HG02970 (cell line): ENCODE measurements at regions not wholly inside any gene's neighbourhood (a gene's known extent, or its start where the extent isn't known, plus 50 kb on each side); places are given as distances from the start of the nearest gene placed in this dataset.
"Not testable (repeated sequence)": the region's sequence is repeated elsewhere in the genome, so short reads cannot be mapped to it uniquely, and the experiment has no call there.

Experiments used
- ATAC-seq: cut with Tn5 transposase; IDR thresholded peaks from one replicate; pipeline ENCODE4 v1.9.1; 2021; ENCODE audit warnings: mild to moderate bottlenecking, moderate library complexity, moderate number of reproducible peaks; ENCODE audit not compliant: unreplicated experiment, low FRiP score

DNA sequence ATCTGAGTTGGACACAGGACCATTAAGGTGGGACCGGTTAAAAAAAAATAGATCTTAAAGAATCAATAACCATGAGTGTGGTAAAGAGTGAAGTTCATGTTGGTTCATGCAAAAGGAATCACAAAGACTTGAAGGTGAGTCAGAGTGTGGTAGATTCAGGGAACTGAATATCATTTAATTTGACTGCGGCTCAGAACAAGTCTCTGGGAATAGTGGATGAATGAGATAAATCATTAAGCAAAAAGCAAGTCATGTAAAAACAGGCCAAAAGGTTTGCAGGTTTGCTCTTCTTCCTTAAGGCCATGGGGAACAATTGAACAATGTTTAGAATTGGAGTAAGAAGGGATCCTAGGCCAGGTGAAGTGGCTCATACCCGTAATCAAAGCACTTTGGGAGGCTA lies 385.8 kb downstream of the ETV1 start:
- no peak for ATAC-seq

DNA sequence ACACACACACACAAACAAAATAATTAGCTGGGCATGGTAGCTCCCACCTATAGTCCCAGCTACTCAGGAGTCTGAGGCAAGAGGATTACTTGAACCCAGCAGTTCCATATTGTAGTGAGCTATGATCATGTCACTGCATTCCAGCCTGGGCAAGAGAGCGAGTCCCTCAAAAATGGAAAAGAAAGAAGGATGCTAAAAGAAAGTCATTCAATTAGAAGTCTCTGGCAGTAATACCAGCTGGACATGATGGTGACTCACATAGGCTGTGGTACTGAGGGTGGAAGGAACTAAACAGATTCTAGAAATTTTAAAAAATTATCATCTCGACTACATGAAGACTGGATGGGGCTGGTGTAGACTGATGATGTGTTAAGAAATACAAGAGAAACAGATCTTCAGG lies 385.3 kb downstream of the ETV1 start:
- no peak for ATAC-seq

DNA sequence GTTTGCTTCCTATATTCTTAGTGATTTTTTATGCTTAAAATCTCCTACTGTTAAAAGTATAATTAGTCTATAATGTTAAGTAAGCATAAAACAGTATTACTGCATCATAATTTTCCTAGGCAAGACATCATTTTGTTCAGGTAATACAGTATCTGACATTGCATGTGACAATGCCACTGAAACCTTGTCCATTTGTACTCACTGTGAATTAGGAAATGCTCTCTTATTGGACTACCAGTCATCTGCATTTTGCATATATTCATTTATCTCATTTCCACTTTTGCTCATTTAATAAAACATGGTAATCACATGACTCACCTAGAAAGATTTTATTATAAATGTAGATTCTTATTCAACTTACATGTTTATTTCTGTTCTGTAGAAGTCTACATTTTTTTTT lies 379.1 kb downstream of the ETV1 start:
- ATAC-seq = no peak

DNA sequence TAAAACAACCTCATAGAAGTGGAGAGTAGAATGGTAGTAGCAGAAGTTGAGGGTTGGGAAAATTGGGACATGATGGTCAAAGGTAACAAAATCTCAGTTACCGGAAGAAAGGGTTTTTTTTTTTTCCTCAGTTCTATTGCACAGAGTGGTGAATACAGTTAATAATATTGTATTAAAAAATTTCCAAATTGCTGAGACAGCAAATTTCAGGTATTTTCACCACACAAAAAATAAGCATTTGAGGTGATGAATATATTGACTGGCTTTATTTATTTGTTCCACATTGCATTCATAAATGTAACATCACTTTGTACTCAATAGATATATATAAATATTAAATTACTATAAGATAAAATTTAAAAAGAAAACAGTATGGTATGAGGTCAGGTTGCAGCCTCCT lies 373.8 kb downstream of the ETV1 start:
- no peak for ATAC-seq

DNA sequence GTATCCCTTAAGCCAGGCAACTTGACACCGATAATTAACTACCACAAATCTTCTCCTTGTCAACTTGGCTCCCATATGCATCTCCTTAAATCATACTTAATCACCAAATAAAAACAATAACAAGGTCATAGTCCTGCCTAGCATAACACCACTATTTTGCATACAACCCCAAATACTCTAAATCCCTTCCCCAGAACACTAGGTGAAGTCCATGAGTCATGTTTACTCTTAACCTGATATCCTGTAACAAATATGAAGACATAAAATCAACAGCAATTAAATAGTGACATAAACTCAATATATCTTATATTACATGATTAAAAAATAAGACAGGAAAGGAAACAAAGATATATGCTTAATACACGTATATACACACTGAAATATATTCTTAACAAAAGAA lies 362.0 kb downstream of the ETV1 start:
- no peak for ATAC-seq

DNA sequence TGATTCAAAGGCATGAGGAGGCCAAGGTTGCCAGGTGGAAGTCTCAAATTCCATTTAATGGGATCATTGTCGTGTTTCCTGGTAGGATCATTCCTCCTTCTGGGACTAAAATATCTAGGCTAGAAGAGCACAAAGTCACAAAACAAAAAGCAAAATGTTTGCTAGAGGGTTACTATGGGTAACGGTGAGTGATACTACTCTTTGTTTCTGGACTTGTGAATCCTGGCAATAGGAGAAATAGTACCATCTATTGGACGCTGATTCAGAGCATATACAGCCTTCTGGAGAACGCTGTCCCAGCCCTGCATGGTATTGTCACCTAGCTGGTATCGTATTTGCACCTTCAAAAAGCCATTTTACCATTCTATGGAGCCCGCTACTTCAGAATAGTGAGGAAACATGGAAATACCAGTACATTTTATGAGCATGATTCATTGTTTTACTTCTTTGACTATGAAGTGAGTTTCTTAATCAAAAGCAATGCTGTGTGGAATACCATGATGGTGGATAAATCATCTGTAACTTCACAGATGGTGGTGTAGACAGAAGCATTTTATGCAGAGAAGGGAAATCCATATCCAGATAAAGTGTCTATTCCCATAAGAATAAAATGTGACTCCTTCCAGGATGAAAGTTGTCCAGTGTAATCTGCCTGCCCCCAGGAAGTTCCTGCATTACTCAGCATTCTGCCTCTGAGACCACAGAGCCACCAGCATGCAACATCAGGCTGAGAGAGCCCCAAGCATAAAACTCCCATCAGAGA lies 361.0 kb downstream of the ETV1 start:
- ATAC-seq = no peak

DNA sequence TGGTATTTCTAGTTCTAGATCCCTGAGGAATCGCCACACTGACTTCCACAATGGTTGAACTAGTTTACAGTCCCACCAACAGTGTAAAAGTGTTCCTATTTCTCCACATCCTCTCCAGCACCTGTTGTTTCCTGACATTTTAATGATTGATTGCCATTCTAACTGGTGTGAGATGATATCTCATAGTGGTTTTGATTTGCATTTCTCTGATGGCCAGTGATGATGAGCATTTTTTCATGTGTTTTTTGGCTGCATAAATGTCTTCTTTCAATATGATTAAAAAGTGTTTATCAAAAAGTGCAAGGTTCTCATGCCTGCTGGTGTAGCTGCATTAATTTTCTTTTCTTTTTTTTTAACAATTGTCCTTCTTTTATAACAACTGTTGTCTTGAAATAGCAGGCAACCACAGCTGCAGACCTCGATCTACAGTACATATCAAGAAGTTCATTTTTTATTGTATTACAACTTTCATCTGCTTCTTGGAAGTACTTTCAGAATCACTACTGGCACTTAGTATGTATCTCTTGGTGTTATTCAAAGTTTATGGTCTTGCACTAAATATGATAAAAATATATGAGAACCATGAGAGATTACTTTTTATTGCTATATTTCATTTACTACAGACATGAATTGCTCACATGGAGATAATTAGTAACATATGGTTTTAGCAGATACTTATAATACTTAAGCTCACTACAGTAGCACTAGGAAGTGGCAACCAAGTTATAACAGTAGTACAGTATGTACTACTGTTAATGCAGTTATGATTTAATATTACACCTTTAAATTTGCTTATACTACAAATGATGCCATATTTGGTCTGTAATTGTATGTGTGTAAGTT lies 358.0 kb downstream of the ETV1 start:
- not testable (repeated sequence) for ATAC-seq

DNA sequence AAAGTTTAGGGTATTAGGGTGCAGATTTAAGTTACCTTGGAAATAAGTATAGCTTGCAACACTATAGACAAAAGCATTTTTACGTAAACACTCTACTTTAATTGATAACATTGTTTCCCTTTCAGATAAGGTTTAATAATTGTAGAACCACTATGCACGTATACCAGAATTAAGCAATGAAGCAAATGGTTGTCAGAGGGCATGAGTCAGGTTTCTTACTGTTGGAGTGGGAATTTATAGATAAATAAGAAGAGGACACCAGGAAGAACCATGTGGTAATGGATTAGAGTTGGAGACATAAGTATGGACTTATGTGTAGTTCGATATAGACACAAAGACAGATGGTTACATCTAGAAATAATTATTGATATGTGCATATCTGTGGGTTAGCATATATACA lies 355.6 kb downstream of the ETV1 start:
- ATAC-seq = no peak

DNA sequence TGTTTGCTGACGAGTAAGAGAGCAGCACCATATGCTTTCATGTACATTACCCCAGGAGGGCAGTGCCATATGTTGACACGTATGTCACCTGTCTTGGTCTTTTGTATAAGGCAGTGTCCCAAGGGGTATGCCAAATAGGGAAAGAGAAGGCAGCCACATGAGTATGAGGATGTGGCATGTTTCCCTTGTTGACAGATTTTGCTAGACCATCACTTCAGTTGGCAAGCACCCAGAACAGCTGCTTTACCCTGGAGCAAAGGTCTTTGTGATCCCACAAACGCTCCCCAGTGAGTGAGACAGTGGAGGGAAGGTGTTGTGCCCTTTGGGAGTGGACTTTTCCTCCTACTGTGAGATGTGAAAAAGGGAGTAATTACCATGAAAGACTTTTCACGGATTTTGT lies 350.1 kb downstream of the ETV1 start:
- no peak for ATAC-seq

DNA sequence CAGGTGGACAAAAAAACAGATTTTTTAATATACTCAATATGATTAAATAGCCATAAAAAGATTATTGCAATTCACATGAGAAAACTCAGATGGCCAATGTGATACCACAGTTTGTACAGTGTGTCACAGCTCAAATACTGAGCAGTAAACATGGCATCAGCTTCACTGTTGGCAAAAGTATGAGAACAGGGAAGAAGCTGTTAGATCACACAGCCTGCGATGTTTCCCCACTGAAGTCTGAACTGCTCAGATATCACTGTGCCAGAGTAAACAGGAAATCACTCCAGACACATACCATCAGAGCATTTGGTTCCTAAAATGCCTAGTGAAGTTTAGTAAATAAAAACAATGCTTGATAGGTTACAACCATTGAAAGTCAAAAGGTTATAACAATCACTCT lies 347.8 kb downstream of the ETV1 start:
- no peak for ATAC-seq

DNA sequence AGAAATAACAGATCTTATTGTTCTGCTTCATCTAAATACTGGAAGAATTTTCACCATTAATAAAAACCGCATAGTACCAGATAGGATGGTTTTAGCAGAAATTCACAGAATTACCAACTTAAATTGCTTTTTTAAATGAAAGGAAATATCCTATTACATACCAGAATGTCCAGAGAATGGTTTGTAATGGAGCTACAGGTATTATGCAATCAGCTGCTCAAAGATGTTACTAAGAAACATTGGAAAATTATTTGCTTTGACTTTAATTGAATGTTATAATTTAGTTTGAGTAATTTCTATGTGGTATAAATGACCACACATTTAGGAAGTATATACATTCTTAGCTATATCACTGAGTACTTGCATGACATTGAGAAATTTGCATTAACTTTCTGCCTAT lies 338.3 kb downstream of the ETV1 start:
- no peak for ATAC-seq

DNA sequence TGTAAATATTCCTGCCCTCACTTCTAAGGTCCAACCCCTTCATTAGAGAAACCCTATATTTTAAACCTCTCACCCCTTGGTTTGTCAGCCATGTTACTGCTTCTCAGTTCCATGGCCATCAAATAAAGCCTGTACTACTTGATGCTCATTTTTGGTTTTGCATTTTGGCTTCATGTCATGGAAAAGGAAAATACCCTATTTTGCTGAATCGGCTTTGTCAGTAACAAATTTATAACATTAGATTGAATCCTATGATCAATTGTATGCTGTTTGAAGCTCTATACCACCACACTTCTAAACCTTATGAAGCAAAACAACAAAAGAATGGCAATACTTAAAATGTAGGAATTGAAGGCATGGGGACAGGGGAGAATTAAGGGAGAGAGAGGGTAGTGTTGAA lies 333.1 kb downstream of the ETV1 start:
- no peak for ATAC-seq

DNA sequence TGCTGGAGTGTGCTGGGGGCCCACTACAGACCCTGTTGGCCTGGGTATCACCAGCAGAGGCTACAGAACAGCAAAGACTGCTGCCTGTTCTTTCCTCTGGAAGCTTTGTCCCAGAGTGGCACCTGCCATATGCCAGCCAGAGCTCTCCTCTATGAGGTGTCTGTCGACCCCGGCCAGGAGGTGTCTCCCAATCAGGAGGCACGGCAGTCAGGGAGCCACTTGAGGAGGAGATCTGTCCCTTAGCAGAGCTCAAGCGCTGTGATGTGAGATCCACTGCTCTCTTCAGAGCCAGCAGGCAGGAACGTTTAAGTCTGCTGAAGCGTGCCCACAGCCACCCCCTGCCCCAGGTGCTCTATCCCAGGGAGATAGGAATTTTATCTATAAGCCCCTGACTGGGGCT lies 316.2 kb downstream of the ETV1 start:
- ATAC-seq = no peak

DNA sequence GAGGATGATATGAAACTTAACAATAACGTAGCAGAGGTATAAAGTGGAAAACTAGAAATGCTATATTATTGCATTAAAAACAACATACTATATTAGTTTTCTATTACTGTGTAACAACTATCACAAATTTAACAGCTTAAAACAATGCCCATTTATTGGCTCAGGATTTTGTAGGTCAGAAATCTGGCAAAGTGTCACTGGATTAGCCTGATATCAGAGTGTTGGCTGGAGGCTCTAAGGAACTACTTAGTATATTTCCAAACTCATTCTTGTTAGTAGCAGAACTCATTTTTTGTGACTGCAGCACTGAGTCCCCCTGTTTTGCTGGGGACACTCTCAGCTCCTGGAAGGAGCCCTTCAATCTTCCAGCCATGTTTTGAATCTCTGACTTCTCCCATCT lies 306.8 kb downstream of the ETV1 start:
- no peak for ATAC-seq

DNA sequence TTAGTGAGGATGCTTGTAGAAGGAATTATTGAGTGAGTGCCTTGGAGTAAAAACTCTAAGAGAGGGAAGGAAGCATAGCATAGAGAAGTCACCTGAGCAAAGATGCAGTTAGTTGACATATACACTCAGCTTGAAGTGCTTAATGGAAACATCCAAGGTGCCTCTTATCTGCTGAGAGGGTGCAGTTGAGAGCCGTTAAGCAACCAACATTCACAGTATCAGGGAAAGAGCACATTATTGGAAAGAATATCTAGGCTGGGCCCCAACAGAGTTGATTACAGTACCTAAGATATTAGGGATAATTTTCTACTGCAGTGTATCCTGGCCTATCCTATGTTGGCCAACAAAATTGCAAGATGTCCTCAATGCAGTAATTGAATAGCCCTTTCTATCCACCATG lies 302.0 kb downstream of the ETV1 start:
- no peak for ATAC-seq

DNA sequence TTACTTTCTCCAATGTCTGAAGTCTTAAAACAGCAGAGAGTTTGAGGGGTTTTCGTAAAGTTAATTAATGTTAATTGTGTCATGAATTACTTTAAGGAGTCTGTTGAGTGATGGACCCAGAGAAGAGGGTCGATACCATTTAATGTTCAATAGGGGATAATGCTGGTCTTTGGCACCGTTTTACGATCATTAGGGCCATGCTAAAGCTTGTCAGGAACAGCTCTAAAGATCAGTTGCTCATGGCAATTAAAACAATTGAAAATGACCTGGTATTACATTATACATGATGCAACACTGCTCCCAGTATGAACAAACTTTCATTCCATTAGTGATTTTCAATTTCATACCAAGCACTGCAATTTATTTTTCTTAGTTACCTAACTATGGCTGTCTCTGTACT lies 296.9 kb downstream of the ETV1 start:
- no peak for ATAC-seq

DNA sequence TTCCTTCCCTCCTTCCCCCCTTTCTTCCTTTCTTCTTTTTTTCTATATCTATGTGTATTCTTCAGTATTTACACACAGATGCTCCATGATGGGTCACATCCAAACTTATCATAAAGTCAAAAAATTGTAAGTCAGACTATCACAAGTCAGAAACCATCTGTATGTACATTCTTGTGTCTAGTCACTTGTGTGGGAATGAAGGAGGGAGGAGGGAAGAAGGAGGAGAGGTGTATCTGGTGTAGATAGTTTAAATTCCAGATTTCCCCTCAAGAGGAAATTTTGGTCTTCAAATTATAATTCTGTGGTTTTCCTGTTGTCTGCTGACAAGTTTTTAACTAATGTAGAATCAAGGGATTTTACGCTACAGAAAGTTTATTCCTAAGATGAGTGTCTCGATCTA lies 287.2 kb downstream of the ETV1 start:
- ATAC-seq = no peak

DNA sequence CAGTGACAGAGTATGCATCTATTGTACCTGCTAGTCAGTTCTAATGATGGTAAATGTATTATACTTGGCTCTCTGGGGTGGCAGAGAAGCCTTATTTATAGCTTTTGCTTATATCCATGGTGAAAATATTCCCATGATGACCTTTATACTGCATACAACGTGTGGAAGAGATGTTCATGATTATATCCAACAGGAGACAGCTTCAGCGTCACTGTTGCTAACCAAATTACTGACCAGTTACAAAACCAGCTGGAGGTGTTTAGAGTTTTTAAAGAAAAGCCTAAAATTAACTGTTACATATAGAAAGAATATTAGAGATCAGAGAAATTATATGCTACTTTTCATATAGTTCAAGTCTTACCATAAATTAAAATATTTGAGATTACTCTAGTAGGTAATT lies 280.8 kb downstream of the ETV1 start:
- no peak for ATAC-seq

DNA sequence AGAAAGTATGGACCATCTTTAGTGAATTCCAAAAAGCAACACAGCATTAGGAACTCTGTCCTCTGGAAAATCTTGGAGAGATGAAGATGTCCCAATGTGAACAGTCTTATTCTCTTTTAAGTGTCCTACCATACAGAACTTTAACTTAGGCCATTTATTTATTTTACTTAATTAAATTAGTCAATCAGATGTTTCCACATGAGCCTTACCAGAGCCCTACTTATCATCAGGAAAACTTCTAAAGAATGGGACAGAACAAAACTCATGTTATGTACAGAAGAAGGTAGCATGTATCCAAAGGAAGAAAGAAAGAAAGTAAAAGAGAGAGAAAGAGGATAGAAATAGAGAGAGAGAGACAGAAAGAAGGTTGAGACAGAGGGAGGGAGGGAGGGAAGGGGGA lies 276.4 kb downstream of the ETV1 start:
- ATAC-seq = no peak

DNA sequence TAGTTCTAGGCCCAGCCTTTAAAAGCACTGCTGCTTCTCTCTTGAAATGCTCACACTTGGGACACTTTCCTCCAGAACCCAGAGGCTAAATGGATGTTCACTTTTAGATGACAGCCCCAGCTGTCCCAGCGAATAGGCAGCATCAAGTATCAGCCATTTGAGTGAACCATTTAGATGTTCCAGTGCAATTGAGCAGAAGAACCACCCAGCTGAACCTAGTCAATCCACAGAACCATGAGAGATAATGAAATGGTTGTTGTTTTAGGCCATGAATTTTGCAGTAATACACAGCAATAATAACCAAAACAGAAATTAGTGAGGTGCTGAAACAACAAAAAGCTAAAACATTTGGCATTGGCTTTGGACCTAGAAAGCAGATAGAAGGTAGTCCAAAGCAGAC lies 273.9 kb downstream of the ETV1 start:
- ATAC-seq = no peak

DNA sequence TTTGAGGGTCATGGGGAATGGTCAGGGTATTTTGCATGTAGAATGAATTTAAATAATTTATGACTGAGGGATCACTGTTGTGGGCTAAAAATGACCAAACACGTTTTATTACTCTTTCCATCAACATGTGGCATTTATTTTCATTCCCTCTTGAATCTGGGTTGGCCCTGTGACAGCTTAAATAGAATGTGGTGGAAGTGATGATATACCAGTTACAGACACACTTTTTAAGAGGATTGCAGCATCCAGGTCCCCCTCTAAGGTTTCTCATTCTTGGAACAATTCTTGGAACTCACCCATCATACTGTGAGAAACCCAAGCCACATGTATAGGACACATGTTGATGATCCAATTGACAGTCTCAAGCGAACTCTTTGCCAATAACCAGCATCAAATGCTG lies 272.4 kb downstream of the ETV1 start:
- no peak for ATAC-seq
